ENCODE measurements at regions not wholly inside any gene's neighbourhood (a gene's known extent, or its start where the extent isn't known, plus 50 kb on each side); places are given as distances from the start of the nearest gene placed in this dataset.
A peak's percentile ranks its signal among the peaks of the same experiment; 100 is the strongest.
"Not testable (repeated sequence)": the region's sequence is repeated elsewhere in the genome, so short reads cannot be mapped to it uniquely, and the experiment has no call there.

DNA sequence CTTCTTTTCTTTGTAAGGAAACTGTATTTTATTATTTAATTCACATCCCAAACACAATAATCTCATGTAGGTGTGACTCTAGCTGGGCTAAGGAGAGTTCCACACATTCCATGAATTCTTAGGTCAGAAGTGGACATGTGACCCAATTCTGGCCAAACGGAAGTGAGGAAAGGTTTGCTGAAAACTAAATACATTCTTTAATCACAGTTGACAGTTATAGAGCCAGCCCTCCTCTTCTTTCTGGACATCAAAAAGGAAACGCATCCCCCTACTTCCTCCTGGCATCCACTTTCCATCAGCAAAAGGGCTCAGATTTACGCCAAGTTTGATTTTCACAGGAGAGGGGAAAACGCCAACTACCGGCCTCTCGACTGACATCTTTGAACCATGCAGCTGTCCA is 774.4 kb upstream of the POM121L12 start:
- DNase-seq (ENCODE audit: low spot score): no peak

DNA sequence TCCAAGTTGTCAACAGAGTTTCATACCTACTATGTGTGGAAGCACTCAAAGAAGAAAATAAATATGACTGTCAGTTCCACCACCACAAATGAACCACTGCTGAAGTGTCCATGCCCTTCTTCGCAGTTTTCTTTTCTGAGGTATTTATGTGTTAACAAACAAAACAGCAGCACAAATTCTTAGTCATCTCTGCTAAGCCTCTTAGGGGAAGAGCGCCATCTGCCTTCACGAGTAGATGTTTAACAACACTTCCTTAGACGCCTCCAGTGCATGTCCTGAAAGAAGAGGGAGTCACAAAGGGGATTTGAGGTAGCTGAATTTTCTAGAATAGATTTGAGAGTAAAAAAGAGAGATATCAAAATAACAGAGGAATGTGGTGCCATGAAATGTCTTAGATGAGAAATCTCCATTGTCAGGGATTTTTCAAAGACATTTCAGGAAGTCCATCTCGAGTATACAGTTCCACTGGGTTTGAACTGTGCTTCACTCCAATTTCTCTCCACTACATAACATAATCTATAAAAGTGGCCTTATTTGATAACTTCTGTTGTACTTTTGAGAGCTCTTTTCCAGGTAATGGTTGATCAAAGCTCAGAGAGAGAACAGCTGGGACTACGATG is 775.3 kb upstream of the POM121L12 start:
- DNase-seq (ENCODE audit: low spot score): no peak

DNA sequence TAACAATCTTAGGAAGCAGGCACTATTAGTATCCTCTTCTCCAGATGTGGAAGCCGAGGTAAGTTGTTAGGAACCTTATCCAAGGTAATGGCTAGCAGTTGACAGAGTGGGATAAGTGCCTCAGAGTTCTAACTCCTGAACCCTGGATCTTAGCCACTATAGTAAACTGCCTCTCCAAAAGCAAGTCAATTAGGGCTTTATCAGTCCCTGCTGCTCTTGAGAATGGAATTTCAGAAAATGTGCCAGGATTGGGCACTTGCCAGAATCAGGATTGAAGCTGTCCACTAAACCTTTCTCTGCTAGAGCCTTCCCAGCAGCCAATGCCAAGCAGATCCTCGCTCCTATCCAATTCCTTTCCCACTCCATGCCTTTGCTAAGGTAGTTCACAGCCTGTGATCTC is 777.5 kb upstream of the POM121L12 start:
- no peak for DNase-seq (ENCODE audit: low spot score)

DNA sequence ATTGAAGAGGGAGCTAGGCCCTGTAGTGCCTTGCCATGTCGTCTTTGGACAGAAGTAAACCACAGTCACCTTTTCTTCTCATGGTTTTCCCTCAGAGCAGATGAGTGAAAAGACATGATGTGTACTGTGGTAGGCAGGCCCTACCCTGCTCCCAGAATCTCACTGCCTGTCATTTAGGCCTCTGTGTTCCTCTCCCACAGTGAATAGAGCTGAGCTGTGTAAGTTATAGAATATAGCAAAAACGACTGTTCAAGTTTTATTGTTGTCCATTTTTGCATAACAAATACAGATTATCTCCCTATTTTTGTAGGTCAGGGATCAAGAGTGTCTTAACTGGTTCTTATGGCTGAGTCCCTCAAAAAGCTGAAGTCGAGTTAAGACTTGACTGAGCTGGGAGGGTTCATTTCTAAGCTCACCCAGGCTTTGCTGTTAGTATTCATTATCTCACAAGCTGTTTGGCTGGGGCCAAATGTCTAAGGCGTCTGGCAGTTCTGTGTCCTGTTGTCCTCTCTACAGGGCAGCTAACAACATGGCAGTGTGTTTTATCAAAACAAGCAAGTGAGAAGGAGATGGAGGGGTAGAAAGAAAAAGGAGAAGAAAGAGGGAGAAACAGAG is 780.9 kb upstream of the POM121L12 start:
- no peak for DNase-seq (ENCODE audit: low spot score)

DNA sequence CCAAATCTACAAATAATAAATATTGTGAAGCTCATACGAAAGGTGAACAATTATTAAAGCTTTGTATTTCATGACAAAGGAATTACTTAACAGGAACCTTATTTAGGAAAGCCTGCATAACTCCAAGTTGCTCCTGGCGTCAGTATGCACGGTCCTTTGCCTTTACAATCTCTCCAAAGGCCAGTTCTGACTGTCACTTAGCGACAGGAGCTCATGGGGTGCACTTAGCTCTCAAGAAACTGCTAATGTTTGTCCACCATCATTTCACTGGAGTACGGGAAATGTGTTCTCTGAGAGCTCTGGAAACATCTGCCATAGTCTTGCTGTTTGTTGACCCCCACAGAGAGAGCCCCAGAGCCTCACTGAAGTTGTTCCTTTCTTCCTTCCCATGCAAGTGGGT is 781.5 kb upstream of the POM121L12 start:
- DNase-seq (ENCODE audit: low spot score): no peak

DNA sequence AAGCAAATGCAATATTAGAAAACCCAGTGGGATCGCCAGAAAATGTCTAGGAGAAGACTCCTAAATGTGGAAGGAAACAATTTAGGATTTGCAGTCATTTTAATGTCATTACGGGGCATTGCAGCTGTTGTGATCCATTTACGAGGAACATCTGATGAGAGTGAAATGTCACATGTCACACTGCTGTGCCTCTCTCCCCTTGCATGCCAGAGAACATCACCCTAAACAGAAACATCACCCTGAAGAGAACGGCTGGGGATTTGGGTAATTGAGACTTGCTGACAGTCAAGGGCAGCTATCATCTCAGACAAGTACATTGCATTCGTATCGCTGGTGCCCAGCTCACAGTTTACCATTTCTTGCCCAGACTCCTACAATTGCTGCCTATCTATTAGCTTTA is 785.7 kb upstream of the POM121L12 start:
- DNase-seq (ENCODE audit: low spot score): no peak

DNA sequence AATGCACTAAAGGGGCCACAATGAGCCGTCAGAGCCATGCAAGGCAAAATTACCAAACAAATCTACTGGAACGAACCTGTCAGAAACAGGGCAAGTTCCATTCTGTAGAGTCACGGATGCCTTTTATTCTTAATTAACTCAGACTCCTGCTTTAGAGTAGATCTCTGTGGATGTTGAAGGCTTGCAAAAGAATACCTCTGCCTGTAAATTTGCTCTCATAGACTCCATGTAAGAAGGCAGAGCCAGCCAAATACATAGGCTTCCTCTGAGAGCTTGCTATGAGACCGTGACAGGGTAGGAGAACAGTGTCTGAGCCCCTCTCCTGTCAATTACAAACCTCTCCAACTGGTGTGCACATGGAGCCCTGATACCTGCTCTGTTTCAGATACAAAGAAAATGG is 787.9 kb upstream of the POM121L12 start:
- no peak for DNase-seq (ENCODE audit: low spot score)

DNA sequence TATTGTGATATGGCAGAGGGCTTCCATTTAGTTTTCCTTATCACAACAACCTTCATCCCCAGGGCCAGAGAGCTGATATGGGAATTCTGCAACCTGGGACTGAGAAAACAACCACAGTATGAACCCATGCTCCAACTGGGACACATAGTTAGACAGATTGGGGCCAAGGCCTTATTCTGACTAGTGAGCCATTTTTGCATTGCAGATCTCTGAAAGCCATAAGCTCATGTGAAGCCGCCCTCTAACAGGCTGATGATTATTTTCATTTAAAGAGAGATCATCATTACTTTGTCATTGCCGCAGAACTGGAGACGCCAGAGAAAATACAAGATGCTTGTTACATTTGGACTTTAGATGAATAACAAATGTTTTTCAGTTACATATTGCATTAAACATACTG is 791.7 kb upstream of the POM121L12 start:
- DNase-seq (ENCODE audit: low spot score): no peak

DNA sequence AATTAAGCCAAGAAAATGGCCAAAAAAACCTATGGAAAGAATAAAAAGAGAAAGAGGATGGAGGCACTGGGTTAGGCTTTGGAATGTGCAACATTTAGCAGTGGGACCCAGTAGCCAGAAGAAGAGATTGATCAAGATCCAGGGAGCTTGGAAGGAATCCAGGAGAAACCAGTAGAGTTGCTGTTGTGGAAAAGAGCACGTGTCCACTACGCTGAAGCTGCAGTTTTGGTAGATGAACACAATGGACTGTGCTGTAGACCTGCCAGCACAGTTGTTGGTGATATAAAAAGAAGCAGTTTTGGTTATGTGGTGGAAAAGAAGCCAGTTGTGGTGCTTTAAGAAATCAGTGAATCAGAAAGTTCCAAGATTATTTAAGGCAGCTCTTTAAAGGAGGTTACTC is 802.2 kb upstream of the POM121L12 start:
- peak; percentile 7 for DNase-seq (ENCODE audit: low spot score)

DNA sequence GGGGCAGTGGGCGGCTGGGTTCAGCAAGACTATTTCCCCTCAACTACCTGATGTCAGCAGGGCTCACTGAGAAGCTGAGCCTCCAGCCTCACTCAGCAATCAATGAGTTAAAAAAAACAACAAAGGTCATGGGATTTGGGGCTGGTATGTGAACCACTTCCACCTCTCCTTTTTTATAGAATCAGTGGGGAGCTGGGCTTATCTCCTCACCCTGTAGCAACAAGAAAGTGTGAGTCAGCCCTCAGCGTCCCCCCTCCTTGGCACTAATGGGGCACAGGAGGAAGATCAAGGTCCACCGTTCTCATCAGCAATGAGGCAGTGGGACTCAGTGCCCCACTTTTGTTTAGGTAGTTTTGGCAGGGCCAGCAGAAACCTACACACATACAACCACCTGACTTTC is 823.5 kb upstream of the POM121L12 start:
- DNase-seq (ENCODE audit: low spot score): no peak

DNA sequence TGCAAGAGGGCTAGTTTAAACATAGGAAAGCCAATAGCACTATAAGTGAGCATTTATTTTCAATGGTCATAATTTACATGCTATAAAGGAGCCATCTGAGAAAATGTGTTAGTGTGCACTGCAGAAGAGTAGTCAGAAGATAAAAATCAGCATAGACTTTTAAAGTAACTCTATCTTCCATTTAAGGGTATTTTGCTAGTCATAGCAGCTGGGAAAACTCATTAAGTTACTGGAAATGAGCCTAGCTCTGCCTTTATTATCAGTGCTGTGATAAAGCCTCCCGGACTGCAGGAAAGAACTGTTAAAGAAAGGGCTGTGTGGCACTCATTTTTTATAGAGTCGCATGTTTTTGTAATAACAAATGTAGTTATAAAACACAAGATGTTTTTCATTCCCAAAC is 825.8 kb upstream of the POM121L12 start:
- no peak for DNase-seq (ENCODE audit: low spot score)

DNA sequence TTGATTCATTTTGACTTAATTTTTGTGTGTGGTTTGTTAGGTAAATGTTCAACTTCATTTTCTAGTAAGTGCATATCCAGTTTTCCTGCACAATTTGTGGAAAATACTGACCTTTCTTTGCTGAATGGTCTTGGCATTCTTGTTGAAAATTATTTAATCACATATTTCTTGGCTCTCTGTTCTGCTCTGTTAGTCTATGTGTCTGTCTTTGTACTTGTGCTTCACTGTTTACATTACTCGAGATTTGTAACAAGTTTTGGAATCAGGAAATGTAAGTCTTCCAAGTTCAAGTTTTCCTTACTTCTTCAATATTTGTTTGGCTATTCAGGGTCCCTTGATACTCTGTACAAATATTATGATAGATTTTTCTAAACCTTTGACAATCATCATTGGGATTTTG is 838.2 kb upstream of the POM121L12 start:
- DNase-seq (ENCODE audit: low spot score): no peak

DNA sequence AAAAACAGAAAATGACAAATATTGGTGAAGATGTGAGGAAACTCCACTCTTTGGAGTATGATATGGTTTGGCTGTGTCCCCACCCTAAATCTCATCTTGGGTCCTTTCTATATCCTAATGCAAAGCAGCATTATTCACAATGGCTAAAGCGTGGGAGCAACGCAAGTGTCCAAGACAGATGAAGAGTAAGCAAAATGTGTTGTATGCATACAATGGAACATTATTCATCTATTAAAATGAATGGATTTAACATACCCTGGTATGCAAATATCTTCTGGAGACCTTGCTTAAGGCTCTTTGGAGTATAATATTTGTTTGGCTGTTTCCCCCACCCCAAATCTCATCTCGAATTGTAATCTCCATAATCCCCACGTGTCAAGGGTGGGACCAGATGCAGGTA is 839.8 kb upstream of the POM121L12 start:
- DNase-seq (ENCODE audit: low spot score): no peak

DNA sequence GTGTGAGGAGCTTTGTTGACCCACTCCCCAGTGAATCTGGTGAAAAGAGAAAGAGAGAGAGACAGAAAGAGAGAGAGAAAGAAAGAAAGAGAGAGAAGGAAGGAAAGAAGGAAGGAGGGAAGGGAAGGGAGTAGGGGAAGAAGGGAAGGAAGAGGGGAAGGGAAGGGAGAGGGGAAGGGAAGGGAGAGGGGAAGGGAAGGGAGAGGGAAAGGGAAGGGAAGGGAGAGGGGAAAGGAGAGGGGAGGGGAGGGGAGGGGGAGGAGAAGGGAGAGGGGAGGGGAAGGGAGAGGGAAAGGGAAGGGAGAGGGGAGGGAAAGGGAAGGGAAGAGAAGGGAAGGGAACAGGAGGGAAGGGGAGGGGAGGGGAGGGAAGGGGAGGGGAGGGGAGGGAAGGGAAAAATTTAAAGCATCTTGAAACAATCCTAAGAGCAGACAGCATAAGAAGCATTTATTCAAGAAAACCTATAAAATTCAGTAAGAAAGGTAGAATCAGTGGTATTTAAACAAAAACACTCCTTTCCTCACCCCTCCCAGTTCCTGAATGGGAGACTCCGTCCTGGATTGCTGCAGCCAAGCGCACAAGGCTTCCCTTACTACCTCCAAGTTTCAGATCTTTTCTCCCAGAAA is 846.2 kb upstream of the POM121L12 start:
- DNase-seq (ENCODE audit: low spot score): no peak

DNA sequence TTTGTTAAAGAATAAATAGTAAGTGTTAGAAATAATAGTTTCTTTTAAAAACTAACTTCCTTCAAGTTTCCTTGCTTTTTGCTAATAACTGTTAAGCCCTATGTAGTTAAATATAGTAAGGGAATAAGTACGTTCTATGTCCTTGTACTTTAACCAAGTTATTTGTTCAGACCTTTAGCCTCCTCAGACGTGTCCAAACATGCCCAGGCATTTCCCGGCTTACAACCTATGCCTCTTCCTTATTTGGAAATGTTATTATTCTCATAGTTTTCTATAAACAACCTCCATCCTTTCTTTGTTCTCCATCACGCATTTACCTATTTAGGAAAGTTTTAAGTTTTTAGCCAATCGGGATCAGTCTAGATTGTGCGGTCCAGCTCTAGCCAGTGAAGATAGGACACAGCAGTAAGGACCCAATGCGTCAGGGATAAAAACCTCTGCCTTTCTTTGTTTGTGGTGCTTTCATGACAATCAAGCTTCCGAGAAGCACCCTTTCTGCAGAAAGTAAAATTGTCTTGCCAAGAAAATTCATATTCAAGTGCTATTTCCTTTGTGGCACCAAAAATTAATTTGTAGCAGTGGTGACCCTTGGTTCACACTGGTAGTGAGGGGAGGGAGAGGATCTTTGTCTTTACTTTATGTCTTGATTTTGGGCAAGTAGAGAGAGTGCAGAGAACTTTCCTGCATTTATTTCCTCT is 851.3 kb upstream of the POM121L12 start:
- no peak for DNase-seq (ENCODE audit: low spot score)

DNA sequence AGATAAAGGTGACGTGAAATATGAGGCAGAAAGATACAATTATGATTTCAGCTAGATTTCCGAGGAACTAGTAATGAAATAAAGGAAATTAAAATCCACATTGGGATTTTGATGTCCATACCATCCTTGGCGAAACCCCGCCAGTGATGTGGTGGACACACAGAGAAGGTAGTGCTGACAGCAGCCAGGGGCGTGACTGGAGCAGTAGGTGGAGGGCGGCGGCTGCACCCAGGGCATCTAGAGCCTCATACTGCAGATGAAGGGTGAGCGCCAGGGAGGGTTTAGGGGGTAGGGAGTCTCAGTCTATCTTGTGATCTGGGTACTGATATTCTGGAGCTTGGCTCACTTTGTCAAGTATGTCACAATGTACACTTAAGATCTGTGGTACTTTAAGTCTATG is 855.5 kb upstream of the POM121L12 start:
- DNase-seq (ENCODE audit: low spot score): no peak

DNA sequence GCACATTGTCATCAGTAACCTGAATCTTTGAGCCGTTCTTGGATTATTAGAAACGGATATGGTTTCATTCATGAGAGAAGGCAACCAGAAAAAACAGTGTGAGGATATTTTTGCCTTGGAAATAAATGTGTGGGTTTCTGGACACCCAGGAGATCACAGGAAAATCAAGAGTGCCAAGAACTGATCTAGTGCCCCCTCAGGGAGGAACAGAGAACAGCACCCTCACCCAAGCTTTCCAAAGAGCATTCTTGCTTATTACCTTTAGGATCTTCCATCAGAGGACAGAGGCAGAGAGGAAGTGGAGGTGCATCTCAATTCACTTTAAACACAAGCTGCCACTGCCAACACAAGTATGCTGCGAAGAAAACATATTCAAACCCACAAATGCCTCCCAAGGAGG is 851.5 kb upstream of the COBL start:
- no peak for DNase-seq (ENCODE audit: low spot score)

DNA sequence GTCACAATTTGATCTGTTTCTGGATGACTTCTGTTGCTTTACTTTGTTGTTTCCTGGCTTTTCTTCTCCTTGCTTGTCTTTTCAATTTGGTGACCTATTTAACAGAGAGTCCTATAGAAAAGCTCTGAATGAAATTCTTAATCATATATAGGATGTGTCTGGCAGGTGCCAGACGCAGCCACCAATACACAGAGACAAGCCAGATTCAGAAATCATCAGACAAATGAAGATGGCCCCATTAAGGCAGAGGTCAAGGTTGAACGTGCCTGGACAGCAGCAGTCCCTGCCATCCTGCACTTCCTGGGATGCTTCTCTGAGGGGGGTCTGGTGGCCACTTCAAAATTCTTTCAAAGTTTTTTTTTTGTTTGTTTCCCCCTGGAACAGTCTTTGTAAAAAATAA is 846.7 kb upstream of the COBL start:
- no peak for DNase-seq (ENCODE audit: low spot score)

DNA sequence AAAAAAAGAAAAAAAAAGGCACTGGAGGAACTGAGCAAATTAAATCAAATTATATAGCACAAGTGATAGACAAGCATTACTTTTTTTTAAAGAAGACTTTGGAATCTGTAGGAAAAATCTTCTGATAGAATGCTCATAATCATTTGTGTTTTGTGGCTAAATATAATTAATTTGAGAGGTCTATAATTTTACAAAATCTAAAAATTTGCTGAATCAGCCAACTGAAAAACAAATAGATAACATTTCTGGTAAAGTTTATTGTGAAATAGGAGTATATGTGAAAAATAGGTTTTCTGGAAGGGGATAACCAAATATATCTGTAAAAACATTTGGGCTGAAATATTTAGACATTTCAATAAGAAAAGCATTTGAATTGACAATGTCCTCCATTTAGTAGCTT is 844.9 kb upstream of the COBL start:
- DNase-seq (ENCODE audit: low spot score): no peak

DNA sequence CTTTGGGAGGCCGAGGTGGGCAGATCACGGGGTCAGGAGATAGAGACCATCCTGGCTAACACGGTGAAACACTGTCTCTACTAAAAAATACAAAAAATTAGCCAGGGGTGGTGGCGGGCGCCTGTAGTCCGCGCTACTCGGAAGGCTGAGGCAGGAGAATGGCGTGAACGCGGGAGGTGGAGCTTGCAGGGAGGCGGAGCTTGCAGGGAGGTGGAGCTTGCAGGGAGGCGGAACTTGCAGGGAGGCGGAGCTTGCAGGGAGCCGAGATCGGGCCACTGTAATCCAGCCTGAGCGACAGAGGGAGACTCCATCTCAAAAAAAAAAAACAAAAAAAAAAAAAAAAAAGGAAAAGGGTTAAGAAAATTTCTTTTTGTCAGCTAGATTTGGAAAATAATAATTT is 842.8 kb upstream of the COBL start:
- not testable (repeated sequence) for DNase-seq (ENCODE audit: low spot score)

DNA sequence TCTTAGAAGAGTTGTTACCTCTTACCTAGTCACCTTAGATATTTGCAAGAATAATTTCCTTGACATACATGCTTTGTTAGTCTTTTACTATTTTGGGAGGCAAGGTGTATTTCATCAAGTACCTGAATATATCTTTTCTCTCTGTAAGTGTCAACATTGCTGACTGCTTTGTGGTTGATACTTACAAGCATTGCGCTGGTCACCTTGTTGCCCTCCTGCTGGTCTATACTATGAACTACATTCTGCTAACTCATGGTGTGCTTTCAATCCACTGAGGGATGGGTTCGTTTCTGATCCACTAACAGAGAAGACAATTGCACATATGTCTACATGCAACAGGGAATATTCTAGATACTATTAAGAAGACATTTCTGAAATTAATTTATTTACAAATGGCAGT is 837.8 kb upstream of the COBL start:
- DNase-seq (ENCODE audit: low spot score): no peak

DNA sequence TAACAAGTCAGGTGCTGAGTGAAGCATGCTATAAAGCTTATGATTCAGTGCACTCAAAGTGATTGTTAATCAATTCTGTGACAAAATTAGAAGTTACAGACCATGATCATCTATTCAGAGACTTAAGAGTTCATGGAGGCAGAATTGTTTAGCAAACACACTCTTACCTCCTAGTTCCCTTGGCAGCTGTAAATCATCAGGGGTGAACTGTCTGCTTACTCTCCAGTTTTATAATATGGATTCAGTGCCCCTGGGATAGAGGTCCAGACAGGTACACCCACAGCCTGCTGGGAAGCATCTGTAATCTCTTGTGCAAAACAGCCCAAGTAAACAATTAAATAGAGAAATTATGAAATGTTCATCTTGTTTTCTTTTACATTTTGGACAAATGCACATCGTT is 835.0 kb upstream of the COBL start:
- DNase-seq (ENCODE audit: low spot score): no peak

DNA sequence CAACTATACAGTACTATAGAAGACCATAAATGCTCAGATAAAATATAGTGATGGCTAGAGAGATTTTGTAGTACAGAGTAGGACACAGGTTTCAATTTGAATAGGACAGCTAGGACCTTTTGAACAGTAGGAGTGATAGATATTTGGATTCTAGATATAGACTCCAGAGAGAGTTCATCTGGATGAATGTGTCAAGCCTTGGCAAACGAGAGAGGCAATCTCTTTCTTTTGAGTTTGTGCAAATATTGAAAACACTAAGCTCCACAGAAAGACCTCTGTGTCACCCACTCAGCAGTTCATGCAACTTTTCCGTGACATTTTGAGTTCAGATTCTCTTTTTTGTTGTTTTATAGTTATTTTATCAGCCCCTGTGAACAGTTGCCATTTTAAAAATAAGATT is 834.3 kb upstream of the COBL start:
- DNase-seq (ENCODE audit: low spot score): no peak
